ENCODE measurements at regions not wholly inside any gene's neighbourhood (a gene's known extent, or its start where the extent isn't known, plus 50 kb on each side); places are given as distances from the start of the nearest gene placed in this dataset.
A peak's percentile ranks its signal among the peaks of the same experiment; 100 is the strongest.

DNA sequence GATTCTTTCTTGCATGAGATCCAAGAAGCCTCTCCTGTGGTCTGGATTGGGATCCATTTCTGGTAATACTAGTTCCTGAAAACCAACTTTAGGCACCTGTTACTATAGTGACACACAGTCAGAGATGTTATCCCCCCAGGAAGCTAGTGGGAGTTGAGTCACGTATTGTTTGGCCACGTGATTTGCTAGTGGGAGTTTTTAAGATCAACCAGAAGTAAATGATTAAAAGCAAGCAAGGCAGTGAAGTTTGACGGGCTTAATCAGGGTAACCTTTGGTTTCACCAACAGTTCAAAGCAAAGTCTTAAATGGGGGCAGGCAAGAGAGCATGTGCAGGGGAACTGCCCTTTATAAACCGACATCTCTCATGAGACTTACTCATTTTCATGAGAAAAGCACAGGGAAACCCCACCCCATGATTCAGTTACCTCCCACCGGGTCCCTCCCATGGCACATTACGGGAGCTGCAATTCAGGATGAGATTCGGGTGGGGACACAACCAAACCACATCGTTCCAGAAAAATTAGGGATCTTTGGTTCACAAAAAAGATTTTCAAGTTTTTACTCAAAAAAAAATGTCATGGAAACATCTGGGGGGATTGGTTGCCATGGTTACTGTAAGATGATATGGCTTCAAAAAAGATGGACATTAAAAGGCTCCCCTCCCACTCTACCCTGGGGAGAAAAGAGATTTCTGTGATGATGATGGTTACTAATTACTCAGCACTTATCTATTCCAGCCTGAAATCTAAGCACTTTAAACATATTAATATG lies 483.1 kb upstream of the ERCC4 start (continued):
- TF ChIP-seq, protein P1, sequence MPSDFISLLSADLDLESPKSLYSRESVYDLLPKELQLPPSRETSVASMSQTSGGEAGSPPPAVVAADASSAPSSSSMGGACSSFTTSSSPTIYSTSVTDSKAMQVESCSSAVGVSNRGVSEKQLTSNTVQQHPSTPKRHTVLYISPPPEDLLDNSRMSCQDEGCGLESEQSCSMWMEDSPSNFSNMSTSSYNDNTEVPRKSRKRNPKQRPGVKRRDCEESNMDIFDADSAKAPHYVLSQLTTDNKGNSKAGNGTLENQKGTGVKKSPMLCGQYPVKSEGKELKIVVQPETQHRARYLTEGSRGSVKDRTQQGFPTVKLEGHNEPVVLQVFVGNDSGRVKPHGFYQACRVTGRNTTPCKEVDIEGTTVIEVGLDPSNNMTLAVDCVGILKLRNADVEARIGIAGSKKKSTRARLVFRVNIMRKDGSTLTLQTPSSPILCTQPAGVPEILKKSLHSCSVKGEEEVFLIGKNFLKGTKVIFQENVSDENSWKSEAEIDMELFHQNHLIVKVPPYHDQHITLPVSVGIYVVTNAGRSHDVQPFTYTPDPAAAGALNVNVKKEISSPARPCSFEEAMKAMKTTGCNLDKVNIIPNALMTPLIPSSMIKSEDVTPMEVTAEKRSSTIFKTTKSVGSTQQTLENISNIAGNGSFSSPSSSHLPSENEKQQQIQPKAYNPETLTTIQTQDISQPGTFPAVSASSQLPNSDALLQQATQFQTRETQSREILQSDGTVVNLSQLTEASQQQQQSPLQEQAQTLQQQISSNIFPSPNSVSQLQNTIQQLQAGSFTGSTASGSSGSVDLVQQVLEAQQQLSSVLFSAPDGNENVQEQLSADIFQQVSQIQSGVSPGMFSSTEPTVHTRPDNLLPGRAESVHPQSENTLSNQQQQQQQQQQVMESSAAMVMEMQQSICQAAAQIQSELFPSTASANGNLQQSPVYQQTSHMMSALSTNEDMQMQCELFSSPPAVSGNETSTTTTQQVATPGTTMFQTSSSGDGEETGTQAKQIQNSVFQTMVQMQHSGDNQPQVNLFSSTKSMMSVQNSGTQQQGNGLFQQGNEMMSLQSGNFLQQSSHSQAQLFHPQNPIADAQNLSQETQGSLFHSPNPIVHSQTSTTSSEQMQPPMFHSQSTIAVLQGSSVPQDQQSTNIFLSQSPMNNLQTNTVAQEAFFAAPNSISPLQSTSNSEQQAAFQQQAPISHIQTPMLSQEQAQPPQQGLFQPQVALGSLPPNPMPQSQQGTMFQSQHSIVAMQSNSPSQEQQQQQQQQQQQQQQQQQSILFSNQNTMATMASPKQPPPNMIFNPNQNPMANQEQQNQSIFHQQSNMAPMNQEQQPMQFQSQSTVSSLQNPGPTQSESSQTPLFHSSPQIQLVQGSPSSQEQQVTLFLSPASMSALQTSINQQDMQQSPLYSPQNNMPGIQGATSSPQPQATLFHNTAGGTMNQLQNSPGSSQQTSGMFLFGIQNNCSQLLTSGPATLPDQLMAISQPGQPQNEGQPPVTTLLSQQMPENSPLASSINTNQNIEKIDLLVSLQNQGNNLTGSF (CRISPR knock-in tag; IDR thresholded peaks at IDR 0.05) = no peak
- TF ChIP-seq, protein P2, sequence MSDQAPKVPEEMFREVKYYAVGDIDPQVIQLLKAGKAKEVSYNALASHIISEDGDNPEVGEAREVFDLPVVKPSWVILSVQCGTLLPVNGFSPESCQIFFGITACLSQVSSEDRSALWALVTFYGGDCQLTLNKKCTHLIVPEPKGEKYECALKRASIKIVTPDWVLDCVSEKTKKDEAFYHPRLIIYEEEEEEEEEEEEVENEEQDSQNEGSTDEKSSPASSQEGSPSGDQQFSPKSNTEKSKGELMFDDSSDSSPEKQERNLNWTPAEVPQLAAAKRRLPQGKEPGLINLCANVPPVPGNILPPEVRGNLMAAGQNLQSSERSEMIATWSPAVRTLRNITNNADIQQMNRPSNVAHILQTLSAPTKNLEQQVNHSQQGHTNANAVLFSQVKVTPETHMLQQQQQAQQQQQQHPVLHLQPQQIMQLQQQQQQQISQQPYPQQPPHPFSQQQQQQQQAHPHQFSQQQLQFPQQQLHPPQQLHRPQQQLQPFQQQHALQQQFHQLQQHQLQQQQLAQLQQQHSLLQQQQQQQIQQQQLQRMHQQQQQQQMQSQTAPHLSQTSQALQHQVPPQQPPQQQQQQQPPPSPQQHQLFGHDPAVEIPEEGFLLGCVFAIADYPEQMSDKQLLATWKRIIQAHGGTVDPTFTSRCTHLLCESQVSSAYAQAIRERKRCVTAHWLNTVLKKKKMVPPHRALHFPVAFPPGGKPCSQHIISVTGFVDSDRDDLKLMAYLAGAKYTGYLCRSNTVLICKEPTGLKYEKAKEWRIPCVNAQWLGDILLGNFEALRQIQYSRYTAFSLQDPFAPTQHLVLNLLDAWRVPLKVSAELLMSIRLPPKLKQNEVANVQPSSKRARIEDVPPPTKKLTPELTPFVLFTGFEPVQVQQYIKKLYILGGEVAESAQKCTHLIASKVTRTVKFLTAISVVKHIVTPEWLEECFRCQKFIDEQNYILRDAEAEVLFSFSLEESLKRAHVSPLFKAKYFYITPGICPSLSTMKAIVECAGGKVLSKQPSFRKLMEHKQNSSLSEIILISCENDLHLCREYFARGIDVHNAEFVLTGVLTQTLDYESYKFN (CRISPR knock-in tag; conservative IDR thresholded peaks at IDR 0.05) = peak; percentile 71
- TF ChIP-seq WIZ (CRISPR knock-in tag; IDR thresholded peaks at IDR 0.05) (0 out of 2 replicates have a peak, but pooled peaks have one; percentile 7), MAFK (conservative IDR thresholded peaks at IDR 0.05 in 1 of 2, IDR thresholded peaks at IDR 0.05 in 1 of 2; ENCODE audit: low read length in 2 of 2) (0 out of 4 replicates have a peak, but pooled peaks of 1 of the 2 experiments have one; percentile 3), GATA4 (IDR thresholded peaks at IDR 0.05; ENCODE audit: borderline replicate concordance, low read depth) (no peak), ETV5 (CRISPR knock-in tag; IDR thresholded peaks at IDR 0.05; ENCODE audit: borderline replicate concordance) (peak; percentile 53; the same call in 1 of the 2 replicates), ZNF614 (CRISPR knock-in tag; IDR thresholded peaks at IDR 0.05; ENCODE audit: borderline replicate concordance) (no peak), CREM (IDR thresholded peaks at IDR 0.05) (no peak), CREM (CRISPR knock-in tag; IDR thresholded peaks at IDR 0.05) (no peak), ZNF382 (CRISPR knock-in tag; IDR thresholded peaks at IDR 0.05; ENCODE audit: borderline replicate concordance) (no peak), REPIN1 (CRISPR knock-in tag; IDR thresholded peaks at IDR 0.05; ENCODE audit: borderline replicate concordance, low read depth) (no peak)
- TF ChIP-seq, protein P3, sequence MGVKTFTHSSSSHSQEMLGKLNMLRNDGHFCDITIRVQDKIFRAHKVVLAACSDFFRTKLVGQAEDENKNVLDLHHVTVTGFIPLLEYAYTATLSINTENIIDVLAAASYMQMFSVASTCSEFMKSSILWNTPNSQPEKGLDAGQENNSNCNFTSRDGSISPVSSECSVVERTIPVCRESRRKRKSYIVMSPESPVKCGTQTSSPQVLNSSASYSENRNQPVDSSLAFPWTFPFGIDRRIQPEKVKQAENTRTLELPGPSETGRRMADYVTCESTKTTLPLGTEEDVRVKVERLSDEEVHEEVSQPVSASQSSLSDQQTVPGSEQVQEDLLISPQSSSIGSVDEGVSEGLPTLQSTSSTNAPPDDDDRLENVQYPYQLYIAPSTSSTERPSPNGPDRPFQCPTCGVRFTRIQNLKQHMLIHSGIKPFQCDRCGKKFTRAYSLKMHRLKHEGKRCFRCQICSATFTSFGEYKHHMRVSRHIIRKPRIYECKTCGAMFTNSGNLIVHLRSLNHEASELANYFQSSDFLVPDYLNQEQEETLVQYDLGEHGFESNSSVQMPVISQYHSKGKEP (CRISPR knock-in tag; IDR thresholded peaks at IDR 0.05) = no peak
- TF ChIP-seq, protein P4, sequence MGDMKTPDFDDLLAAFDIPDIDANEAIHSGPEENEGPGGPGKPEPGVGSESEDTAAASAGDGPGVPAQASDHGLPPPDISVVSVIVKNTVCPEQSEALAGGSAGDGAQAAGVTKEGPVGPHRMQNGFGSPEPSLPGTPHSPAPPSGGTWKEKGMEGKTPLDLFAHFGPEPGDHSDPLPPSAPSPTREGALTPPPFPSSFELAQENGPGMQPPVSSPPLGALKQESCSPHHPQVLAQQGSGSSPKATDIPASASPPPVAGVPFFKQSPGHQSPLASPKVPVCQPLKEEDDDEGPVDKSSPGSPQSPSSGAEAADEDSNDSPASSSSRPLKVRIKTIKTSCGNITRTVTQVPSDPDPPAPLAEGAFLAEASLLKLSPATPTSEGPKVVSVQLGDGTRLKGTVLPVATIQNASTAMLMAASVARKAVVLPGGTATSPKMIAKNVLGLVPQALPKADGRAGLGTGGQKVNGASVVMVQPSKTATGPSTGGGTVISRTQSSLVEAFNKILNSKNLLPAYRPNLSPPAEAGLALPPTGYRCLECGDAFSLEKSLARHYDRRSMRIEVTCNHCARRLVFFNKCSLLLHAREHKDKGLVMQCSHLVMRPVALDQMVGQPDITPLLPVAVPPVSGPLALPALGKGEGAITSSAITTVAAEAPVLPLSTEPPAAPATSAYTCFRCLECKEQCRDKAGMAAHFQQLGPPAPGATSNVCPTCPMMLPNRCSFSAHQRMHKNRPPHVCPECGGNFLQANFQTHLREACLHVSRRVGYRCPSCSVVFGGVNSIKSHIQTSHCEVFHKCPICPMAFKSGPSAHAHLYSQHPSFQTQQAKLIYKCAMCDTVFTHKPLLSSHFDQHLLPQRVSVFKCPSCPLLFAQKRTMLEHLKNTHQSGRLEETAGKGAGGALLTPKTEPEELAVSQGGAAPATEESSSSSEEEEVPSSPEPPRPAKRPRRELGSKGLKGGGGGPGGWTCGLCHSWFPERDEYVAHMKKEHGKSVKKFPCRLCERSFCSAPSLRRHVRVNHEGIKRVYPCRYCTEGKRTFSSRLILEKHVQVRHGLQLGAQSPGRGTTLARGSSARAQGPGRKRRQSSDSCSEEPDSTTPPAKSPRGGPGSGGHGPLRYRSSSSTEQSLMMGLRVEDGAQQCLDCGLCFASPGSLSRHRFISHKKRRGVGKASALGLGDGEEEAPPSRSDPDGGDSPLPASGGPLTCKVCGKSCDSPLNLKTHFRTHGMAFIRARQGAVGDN (CRISPR knock-in tag; IDR thresholded peaks at IDR 0.05) = no peak
